ENCODE measurements at regions not wholly inside any gene's neighbourhood (a gene's known extent, or its start where the extent isn't known, plus 50 kb on each side); places are given as distances from the start of the nearest gene placed in this dataset.

GRCh38 chr2:37842732-37843440, 82.2 kb upstream of the RMDN2 start:
- no peak overlapping the region for H3K4me3 ChIP-seq (ENCODE audit: low read length in 3 of 3)
- no peaks in the 10 kb centered on the region for H3K27me3 ChIP-seq (ENCODE audit: control insufficient read depth, insufficient read depth, low read length)
- H3K36me3 ChIP-seq (ENCODE audit: control insufficient read depth in 2 of 3, insufficient read depth in 3 of 3, low read length in 3 of 3) = no peaks in the 10 kb centered on the region
- DNase-seq (no peak), FAIRE-seq (no peak)
- no peak for TF ChIP-seq CTCF (IDR thresholded peaks at IDR 0.05; ENCODE audit: borderline replicate concordance, extremely low read depth, insufficient read depth)
- H3K4me1 ChIP-seq (ENCODE audit: control insufficient read depth in 2 of 3, insufficient read depth in 2 of 3, low read depth in 1 of 3, low read length in 3 of 3) = no peaks in the 10 kb centered on the region
- intact Hi-C loops (cut with DNase I) = no loop called here
- H3K9me3 ChIP-seq (ENCODE audit: control insufficient read depth in 2 of 3, insufficient read depth in 1 of 3, low read length in 3 of 3) = no peaks in the 10 kb centered on the region
- no peak overlapping the region for H3K9ac ChIP-seq (ENCODE audit: low read length in 3 of 3)
- H3K27ac ChIP-seq (ENCODE audit: low read depth in 2 of 2, low read length in 2 of 2) = no peak overlapping the region

DNA sequence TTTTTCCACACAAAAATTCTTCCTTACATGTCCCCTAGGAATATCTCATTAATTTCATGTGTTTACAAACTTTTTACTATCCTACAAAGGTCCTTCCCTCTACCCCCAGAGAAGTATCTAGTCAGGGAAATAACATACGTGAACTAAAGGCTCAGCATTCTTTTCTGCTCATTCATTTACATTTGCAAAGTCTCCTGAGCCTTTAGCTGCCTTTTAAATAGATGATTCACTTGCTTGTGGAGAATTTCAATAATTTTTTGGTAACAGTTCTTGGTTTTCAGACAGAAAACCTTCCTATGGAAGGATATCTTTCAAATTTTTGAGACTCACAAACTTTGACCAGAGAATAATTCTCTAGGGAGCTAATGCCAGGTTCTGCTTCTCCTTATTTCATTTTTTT, 81.5 kb upstream of the RMDN2 start:
- no peak for DNase-seq
- H3K9ac ChIP-seq (ENCODE audit: low read length in 3 of 3) = no peak overlapping the region
- H3K36me3 ChIP-seq (ENCODE audit: control insufficient read depth in 2 of 3, insufficient read depth in 3 of 3, low read length in 3 of 3) = no peaks in the 10 kb centered on the region
- no peak for TF ChIP-seq CTCF (IDR thresholded peaks at IDR 0.05; ENCODE audit: borderline replicate concordance, extremely low read depth, insufficient read depth)
- no peaks in the 10 kb centered on the region for H3K27me3 ChIP-seq (ENCODE audit: control insufficient read depth, insufficient read depth, low read length)
- H3K27ac ChIP-seq (ENCODE audit: low read depth in 2 of 2, low read length in 2 of 2) = no peak overlapping the region
- H3K4me1 ChIP-seq (ENCODE audit: control insufficient read depth in 2 of 3, insufficient read depth in 2 of 3, low read depth in 1 of 3, low read length in 3 of 3) = no peaks in the 10 kb centered on the region
- FAIRE-seq = no peak
- no peak overlapping the region for H3K4me3 ChIP-seq (ENCODE audit: low read length in 3 of 3)
- H3K9me3 ChIP-seq (ENCODE audit: control insufficient read depth in 2 of 3, insufficient read depth in 1 of 3, low read length in 3 of 3) = no peaks in the 10 kb centered on the region
- intact Hi-C loops (cut with DNase I) = no loop called here

- Histone ChIP-seq H3K27ac (ENCODE audit: low read depth in 2 of 2, low read length in 2 of 2) (no peak overlapping the region), H3K9me3 (ENCODE audit: control insufficient read depth in 2 of 3, insufficient read depth in 1 of 3, low read length in 3 of 3) (no peaks in the 10 kb centered on the region), H3K27me3 (ENCODE audit: control insufficient read depth, insufficient read depth, low read length) (no peaks in the 10 kb centered on the region), H3K36me3 (ENCODE audit: control insufficient read depth in 2 of 3, insufficient read depth in 3 of 3, low read length in 3 of 3) (no peaks in the 10 kb centered on the region), H3K9ac (ENCODE audit: low read length in 3 of 3) (no peak overlapping the region), H3K4me1 (ENCODE audit: control insufficient read depth in 2 of 3, insufficient read depth in 2 of 3, low read depth in 1 of 3, low read length in 3 of 3) (peaks cover 0 to 2% (median 0%) of the 10 kb centered on the region in 3 donors), H3K4me3 (ENCODE audit: low read length in 3 of 3) (no peak overlapping the region)
- intact Hi-C loops (cut with DNase I) = no loop called here
- FAIRE-seq (no peak), DNase-seq (no peak)
- no peak for TF ChIP-seq CTCF (IDR thresholded peaks at IDR 0.05; ENCODE audit: borderline replicate concordance, extremely low read depth, insufficient read depth)
Observed at GRCh38 chr2:37846207-37846606, 78.9 kb upstream of the RMDN2 start.

GRCh38 chr2:37847792-37848191, 77.3 kb upstream of the RMDN2 start:
- Histone ChIP-seq H3K4me1 (ENCODE audit: control insufficient read depth in 2 of 3, insufficient read depth in 2 of 3, low read depth in 1 of 3, low read length in 3 of 3) (peaks cover 0 to 4% (median 0%) of the 10 kb centered on the region in 3 donors), H3K27me3 (ENCODE audit: control insufficient read depth, insufficient read depth, low read length) (no peaks in the 10 kb centered on the region), H3K9ac (ENCODE audit: low read length in 3 of 3) (no peak overlapping the region), H3K27ac (ENCODE audit: low read depth in 2 of 2, low read length in 2 of 2) (no peak overlapping the region), H3K9me3 (ENCODE audit: control insufficient read depth in 2 of 3, insufficient read depth in 1 of 3, low read length in 3 of 3) (no peaks in the 10 kb centered on the region), H3K36me3 (ENCODE audit: control insufficient read depth in 2 of 3, insufficient read depth in 3 of 3, low read length in 3 of 3) (no peaks in the 10 kb centered on the region), H3K4me3 (ENCODE audit: low read length in 3 of 3) (no peak overlapping the region)
- FAIRE-seq = no peak
- intact Hi-C loops (cut with DNase I) = no loop called here
- no peak for DNase-seq
- TF ChIP-seq CTCF (IDR thresholded peaks at IDR 0.05; ENCODE audit: borderline replicate concordance, extremely low read depth, insufficient read depth) = no peak

Data from kidney (tissue), 13 donors.